Endothelial cell of umbilical vein (primary cell): ENCODE measurements at regions not wholly inside any gene's neighbourhood (a gene's known extent, or its start where the extent isn't known, plus 50 kb on each side); places are given as distances from the start of the nearest gene placed in this dataset.
A peak's percentile ranks its signal among the peaks of the same experiment; 100 is the strongest.

Experiments
- BruUV-seq: library from RNA; stranded (reverse); fragments of 400-500 nt; replicated peaks from 2 replicates; lab custom pipeline; 2021; lab: Mats Ljungman, UMichigan
- CTCF ChIA-PET: fragments of 300-600, 350-600 bp; sonication (Branson Sonifier 250); formaldehyde crosslinking; loops from one replicate; lab custom pipeline; 2021; ENCODE audit warnings: antibody characterized with exemption, inconsistent platforms; lab: Charles Lee
- POLR2A ChIA-PET: fragments of 300-600, 350-600 bp; sonication (Branson Sonifier 250); formaldehyde crosslinking; loops from one replicate; lab custom pipeline; 2021; ENCODE audit warnings: antibody characterized with exemption, inconsistent platforms; lab: Charles Lee
- DNase-seq: peaks from one replicate; pipeline ENCODE4 v3.0.0-alpha.2; 2011; ENCODE audit warnings: low read depth, low spot score
- FAIRE-seq: peaks from 2 replicates; lab custom pipeline; 2011; peaks lifted over from hg19 to GRCh38; lab: Jason Lieb, UNC
- H2AFZ ChIP-seq: 2 replicates; pipeline ENCODE4 v1.6.0; 2012; ENCODE audit warnings: low read depth, low read length, control low read depth, inconsistent platforms
- H3K27ac ChIP-seq: 2 replicates; pipeline ENCODE4 v1.5.1; 2011; ENCODE audit warnings: low read depth, mild to moderate bottlenecking, control low read depth, low read length, moderate library complexity; ENCODE audit not compliant: insufficient read depth
- H3K27me3 ChIP-seq, 2 experiments: 2 replicates each; pipeline versions ENCODE4 v1.6.0 to v1.6.1; 2011; ENCODE audit warnings: low read length in 2 of 2, mixed read lengths in 1 of 2; ENCODE audit not compliant: control insufficient read depth in 2 of 2, insufficient read depth in 2 of 2
- H3K36me3 ChIP-seq, 2 experiments: 2 replicates in 1 of 2; 3 replicates in 1 of 2; pipeline ENCODE4 v1.5.1; 2011; ENCODE audit warnings: low read length in 2 of 2, mild to moderate bottlenecking in 1 of 2, moderate library complexity in 1 of 2; ENCODE audit not compliant: control insufficient read depth in 2 of 2, insufficient read depth in 2 of 2; ENCODE audit errors: extremely low read depth in 1 of 2
- H3K4me1 ChIP-seq: 3 replicates; pipeline ENCODE4 v1.5.1; 2011; ENCODE audit warnings: mild to moderate bottlenecking, low read length; ENCODE audit not compliant: control insufficient read depth, insufficient read depth; ENCODE audit errors: extremely low read depth
- H3K4me2 ChIP-seq: 2 replicates; pipeline ENCODE4 v1.6.1; 2011; ENCODE audit warnings: low read length, control low read depth, mixed read lengths; ENCODE audit not compliant: insufficient read depth
- H3K4me3 ChIP-seq, 3 experiments: fragments of 200-600 bp in 1 of 3; sonication (generic), shearing (Covaris generic) in 1 of 3; replicated peaks in 1 of 3; 2 replicates each; pipeline ENCODE4 v1.5.1; 2011 to 2016; ENCODE audit warnings: control low read depth in 3 of 3, low read length in 3 of 3, mild to moderate bottlenecking in 2 of 3, inconsistent platforms in 1 of 3, low read depth in 1 of 3, moderate library complexity in 1 of 3; ENCODE audit not compliant: insufficient read depth in 1 of 3
- H3K79me2 ChIP-seq: 2 replicates; pipeline ENCODE4 v1.6.0; 2012; ENCODE audit warnings: low read length, inconsistent platforms; ENCODE audit not compliant: control insufficient read depth, insufficient read depth
- H3K9ac ChIP-seq: replicated peaks from 2 replicates; pipeline ENCODE3; 2011; ENCODE audit warnings: low read length, control low read depth; ENCODE audit not compliant: insufficient read depth; ENCODE audit errors: extremely low read depth
- H3K9me1 ChIP-seq: replicated peaks from 3 replicates; pipeline ENCODE4 v1.6.0; 2011; ENCODE audit warnings: mild to moderate bottlenecking, low read length; ENCODE audit not compliant: control insufficient read depth, insufficient read depth; ENCODE audit errors: extremely low read depth
- H3K9me3 ChIP-seq: replicated peaks from 2 replicates; pipeline ENCODE4 v1.5.1; 2012; ENCODE audit warnings: low read length, inconsistent platforms; ENCODE audit not compliant: control insufficient read depth, insufficient read depth
- H4K20me1 ChIP-seq: replicated peaks from 2 replicates; pipeline ENCODE3; 2011; ENCODE audit warnings: mild to moderate bottlenecking, low read length; ENCODE audit not compliant: control insufficient read depth, insufficient read depth; ENCODE audit errors: extremely low read depth
- CTCF ChIP-seq, 2 donors: IDR thresholded peaks; 1 replicate in 1 of 2; 2 replicates in 1 of 2; pipeline ENCODE4 v1.5.1; 2011; ENCODE audit warnings: low read length in 2 of 2, mild to moderate bottlenecking in 2 of 2, moderate library complexity in 2 of 2, control low read depth in 1 of 2, inconsistent platforms in 1 of 2, low read depth in 1 of 2; ENCODE audit not compliant: insufficient read depth in 1 of 2; ENCODE audit errors: extremely low read depth in 1 of 2
- EZH2 ChIP-seq: IDR thresholded peaks from 2 replicates; pipeline ENCODE4 v1.6.1; 2012; ENCODE audit warnings: borderline replicate concordance, low read depth, mild to moderate bottlenecking, moderate library complexity, low read length, inconsistent platforms; ENCODE audit not compliant: severe bottlenecking
- FOS ChIP-seq: IDR thresholded peaks from 2 replicates; pipeline ENCODE4 v1.6.1; 2011; ENCODE audit warnings: mild to moderate bottlenecking, low read length, moderate library complexity, borderline replicate concordance; ENCODE audit not compliant: insufficient read depth
- GATA2 ChIP-seq: IDR thresholded peaks from 2 replicates; pipeline ENCODE4 v1.7.0; 2011; ENCODE audit warnings: low read depth, mild to moderate bottlenecking, moderate library complexity, mixed read lengths, low read length; ENCODE audit not compliant: insufficient read length, insufficient read depth
- JUN ChIP-seq: IDR thresholded peaks from 2 replicates; pipeline ENCODE4 v1.6.1; 2011; ENCODE audit warnings: borderline replicate concordance, low read depth; ENCODE audit not compliant: insufficient read length, insufficient read depth
- MYC ChIP-seq: IDR thresholded peaks from one replicate; pipeline ENCODE4 v1.6.1; 2011; ENCODE audit warnings: mild to moderate bottlenecking, low read depth, low read length
- POLR2A ChIP-seq: IDR thresholded peaks from 2 replicates; pipeline ENCODE4 v1.6.1; 2012; ENCODE audit warnings: low read depth, mild to moderate bottlenecking, control low read depth, low read length
- POLR2AphosphoS5 ChIP-seq: IDR thresholded peaks from 2 replicates; pipeline ENCODE4 v1.6.1; 2012; ENCODE audit warnings: low read depth, mild to moderate bottlenecking, control low read depth, low read length, moderate library complexity; ENCODE audit not compliant: insufficient read depth
- dilution Hi-C: fragments of 300-500 bp; cut with MboI; formaldehyde crosslinking; loops from one replicate; pipeline ENCODE4 v1.15.0; 2019; ENCODE audit warnings: low sequenced_read_pairs; ENCODE audit not compliant: extremely low pct_ligation_motif_present
- intact Hi-C: fragments of 100-400 bp; cut with micrococcal nuclease; formaldehyde crosslinking; loops from one replicate; pipeline ENCODE4 v1.10.0; 2022

GRCh38 chr16:35391328-35391727, 1931.9 kb downstream of the TP53TG3F start:
- intact Hi-C loops: no loop called here
- Histone ChIP-seq H3K36me3 (no peaks in the 10 kb centered on the region), H3K9ac (no peak overlapping the region), H3K27ac (no peak overlapping the region), H3K4me2 (no peak overlapping the region), H4K20me1 (no peaks in the 10 kb centered on the region), H3K4me3 (no peak overlapping the region), H3K9me1 (no peaks in the 10 kb centered on the region), H3K4me1 (no peaks in the 10 kb centered on the region), H3K79me2 (no peaks in the 10 kb centered on the region), H3K27me3 (no peaks in the 10 kb centered on the region), H3K9me3 (peaks cover 9% of the 10 kb centered on the region), H2AFZ (no peak overlapping the region)
- FAIRE-seq (no peak), DNase-seq (peak; percentile 2)
- dilution Hi-C loops: no loop called here
- no TSS peak for BruUV-seq
- TF ChIP-seq GATA2: no peak
- TF ChIP-seq POLR2A: no peak
- peak; percentile 26 to 35 for TF ChIP-seq CTCF (IDR thresholded peaks at IDR 0.05; ENCODE audit: extremely low read depth in 1 of 2, insufficient read depth in 1 of 2, low read depth in 1 of 2, low read length in 2 of 2)
- TF ChIP-seq JUN: no peak
- TF ChIP-seq EZH2: no peak
- TF ChIP-seq POLR2AphosphoS5: no peak
- ChIA-PET CTCF (no interaction called here), POLR2A (no interaction called here)

GRCh38 chr16:35398180-35398579, 1938.8 kb downstream of the TP53TG3F start:
- H3K4me1 ChIP-seq: no peaks in the 10 kb centered on the region
- DNase-seq (no peak), FAIRE-seq (no peak)
- dilution Hi-C loops (no loop called here), intact Hi-C loops (no loop called here)
- ChIA-PET POLR2A (no interaction called here), CTCF (no interaction called here)
- no peaks in the 10 kb centered on the region for H3K9me1 ChIP-seq
- no peaks in the 10 kb centered on the region for H3K79me2 ChIP-seq
- H3K27me3 ChIP-seq: no peaks in the 10 kb centered on the region
- H3K9me3 ChIP-seq: peaks cover 9% of the 10 kb centered on the region
- H3K36me3 ChIP-seq: no peaks in the 10 kb centered on the region
- H3K27ac ChIP-seq: no peak overlapping the region
- no peak for TF ChIP-seq FOS
- TF ChIP-seq MYC: no peak
- TF ChIP-seq POLR2AphosphoS5: no peak
- TF ChIP-seq GATA2: no peak
- TF ChIP-seq EZH2: no peak
- no peak for TF ChIP-seq CTCF (IDR thresholded peaks at IDR 0.05; ENCODE audit: extremely low read depth in 1 of 2, insufficient read depth in 1 of 2, low read depth in 1 of 2, low read length in 2 of 2)
- TF ChIP-seq JUN: no peak
- no peak overlapping the region for H3K4me3 ChIP-seq
- H3K9ac ChIP-seq: no peak overlapping the region
- H4K20me1 ChIP-seq: no peaks in the 10 kb centered on the region
- no TSS peak for BruUV-seq
- H3K4me2 ChIP-seq: no peak overlapping the region
- H2AFZ ChIP-seq: no peak overlapping the region
